ENCODE measurements at regions not wholly inside any gene's neighbourhood (a gene's known extent, or its start where the extent isn't known, plus 50 kb on each side); places are given as distances from the start of the nearest gene placed in this dataset.
"Not testable (repeated sequence)": the region's sequence is repeated elsewhere in the genome, so short reads cannot be mapped to it uniquely, and the experiment has no call there.

- no peak for DNase-seq
Observed at GRCh38 chr3:17865631-17866030, 123.2 kb upstream of the TBC1D5 start.

DNA sequence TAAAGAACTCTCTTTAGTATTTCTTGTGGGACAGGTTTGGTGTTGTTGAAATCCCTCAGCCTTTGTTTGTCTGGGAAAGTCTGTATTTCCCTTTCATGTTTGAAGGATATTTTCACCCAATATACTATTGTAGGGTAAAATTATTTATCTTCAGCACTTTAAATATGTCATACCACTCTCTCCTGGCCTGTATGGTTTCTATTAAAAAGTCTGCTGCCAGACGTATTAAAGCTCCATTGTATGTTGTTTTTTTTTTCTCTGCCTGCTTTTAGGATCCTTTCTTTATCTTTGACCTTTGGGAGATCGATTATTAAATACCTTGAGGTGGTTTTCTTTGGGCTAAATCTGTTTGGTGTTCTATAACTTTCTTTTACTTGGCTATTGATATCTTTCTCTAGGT is 119.0 kb upstream of the TBC1D5 start:
- DNase-seq = no peak

- not testable (repeated sequence) for DNase-seq
Observed at GRCh38 chr3:17860840-17861471, 118.5 kb upstream of the TBC1D5 start.

DNA sequence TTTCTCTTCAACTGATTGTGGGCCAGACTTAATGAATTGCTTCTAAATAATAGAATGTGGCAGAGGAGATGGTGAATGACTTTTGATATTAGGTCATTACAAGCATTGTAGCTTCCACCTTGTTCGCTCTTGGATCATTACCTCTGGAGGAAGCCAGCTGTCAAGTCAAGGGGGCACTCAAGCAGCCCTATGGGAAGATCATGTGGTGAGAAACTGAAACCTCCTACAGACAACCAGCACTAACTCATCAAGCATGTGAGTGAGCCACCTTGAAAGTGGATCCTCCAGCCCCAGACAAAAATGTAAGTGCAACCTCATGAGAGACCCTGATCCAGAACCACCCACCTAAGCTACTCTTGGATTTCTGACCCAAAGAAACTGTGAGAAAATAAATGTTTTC is 109.8 kb upstream of the TBC1D5 start:
- DNase-seq = peak; percentile 50

- DNase-seq = no peak
Observed at GRCh38 chr3:17850448-17850847, 108.0 kb upstream of the TBC1D5 start.

- no peak for DNase-seq
Observed at GRCh38 chr3:17848102-17848501, 105.7 kb upstream of the TBC1D5 start.

DNA sequence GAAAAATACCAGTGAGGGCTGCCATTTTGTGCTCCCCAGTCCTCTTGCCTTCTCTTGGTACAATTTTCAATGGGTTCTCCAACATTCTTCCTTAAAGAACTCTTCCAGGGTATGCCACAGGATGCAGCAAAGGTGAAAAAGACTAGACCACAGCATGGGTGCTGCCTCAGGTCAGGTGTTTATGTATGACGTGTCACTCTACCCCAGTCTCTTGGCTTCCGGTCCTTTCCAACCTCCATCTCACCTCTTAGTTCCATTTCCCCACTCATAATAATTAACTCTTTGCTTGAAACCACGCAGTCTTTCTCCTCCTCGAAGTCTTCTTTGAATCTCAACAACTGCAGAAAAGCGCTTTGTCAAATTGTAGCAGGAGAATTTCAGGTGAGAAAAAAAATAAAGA is 104.7 kb upstream of the TBC1D5 start:
- no peak for DNase-seq

DNA sequence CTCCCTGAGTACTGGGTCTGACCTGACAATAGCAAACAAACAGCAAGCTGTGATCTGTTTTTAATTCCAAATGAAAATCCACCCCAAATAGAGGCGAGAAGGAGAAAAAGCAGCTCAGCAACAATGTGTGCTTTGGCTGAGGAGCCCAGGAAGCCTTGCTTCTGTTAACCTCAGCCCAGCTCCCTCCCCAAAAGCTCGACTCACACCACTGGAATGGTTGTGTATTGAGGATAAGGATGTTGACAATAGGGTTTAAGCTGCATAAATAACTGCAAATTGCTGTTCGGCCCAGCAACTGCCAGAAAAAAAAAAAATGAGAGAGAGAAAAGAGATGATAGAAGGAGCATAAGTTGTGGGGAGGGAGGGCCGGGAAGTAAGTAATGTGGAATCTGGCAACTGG is 104.0 kb upstream of the TBC1D5 start:
- no peak for DNase-seq

GRCh38 chr3:17845026-17845812 is 102.8 kb upstream of the TBC1D5 start:
- DNase-seq = no peak

DNA sequence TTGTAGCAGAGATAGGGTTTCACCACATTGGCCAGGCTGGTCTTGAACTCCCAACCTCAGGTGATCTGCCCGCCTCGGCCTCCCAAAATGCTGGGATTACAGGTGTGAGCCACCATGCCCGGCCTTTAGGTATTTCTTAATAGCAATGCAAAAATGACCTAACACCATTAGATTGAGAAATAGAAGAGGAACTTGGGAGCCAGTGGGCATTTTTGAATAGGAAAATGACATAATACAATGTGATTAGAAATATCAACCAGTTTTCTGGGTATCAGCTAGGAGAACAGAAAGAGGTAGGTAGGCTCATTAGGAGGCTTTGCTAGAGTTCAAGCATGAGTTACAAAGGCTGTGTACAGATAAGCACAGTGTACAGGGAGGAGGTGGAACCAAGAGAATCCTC is 101.8 kb upstream of the TBC1D5 start:
- no peak for DNase-seq

GRCh38 chr3:17841190-17841828 is 98.9 kb upstream of the TBC1D5 start:
- peak; percentile 28 for DNase-seq

- DNase-seq = no peak
Observed at GRCh38 chr3:17840651-17841050, 98.2 kb upstream of the TBC1D5 start.

DNA sequence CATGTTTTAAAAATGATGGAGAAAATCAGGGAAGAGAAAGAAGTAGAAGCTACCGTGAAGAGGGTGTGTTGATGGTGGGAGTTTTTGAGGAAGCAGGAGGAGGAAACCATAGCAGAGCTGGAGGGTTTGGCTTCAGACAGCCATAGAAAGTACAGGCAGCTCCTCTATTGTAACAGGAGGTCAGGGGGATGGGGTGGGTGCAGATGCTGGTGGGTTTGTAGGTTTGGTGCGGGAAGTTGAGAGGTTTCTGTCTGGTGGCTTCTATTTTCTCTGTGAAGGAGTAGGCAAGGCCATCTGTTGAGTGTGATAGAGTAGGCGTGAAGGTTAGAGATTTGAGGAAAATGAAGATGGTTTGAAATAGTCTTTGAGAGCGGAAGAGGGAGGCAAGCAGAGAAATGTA is 97.7 kb upstream of the TBC1D5 start:
- no peak for DNase-seq

GRCh38 chr3:17836919-17837318 is 94.5 kb upstream of the TBC1D5 start:
- DNase-seq = no peak

DNA sequence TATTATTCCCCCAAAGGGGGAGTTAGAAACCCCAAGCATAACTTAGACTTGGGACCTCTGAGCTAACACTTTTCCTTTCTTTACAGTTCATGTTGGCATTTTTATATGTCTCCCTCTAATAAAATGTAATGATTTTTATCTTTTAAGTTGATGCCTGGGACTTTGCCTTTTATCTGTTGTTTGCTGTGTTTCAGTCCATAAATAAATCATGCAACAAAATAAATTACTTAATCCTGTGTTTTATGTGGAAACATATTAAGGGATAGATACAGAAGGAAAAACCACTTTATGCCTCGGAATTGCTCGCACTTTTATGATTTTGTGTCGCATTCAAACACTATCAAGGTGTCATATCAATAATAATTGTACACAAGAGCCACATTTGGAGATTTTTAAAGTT is 93.7 kb upstream of the TBC1D5 start:
- DNase-seq = no peak

DNA sequence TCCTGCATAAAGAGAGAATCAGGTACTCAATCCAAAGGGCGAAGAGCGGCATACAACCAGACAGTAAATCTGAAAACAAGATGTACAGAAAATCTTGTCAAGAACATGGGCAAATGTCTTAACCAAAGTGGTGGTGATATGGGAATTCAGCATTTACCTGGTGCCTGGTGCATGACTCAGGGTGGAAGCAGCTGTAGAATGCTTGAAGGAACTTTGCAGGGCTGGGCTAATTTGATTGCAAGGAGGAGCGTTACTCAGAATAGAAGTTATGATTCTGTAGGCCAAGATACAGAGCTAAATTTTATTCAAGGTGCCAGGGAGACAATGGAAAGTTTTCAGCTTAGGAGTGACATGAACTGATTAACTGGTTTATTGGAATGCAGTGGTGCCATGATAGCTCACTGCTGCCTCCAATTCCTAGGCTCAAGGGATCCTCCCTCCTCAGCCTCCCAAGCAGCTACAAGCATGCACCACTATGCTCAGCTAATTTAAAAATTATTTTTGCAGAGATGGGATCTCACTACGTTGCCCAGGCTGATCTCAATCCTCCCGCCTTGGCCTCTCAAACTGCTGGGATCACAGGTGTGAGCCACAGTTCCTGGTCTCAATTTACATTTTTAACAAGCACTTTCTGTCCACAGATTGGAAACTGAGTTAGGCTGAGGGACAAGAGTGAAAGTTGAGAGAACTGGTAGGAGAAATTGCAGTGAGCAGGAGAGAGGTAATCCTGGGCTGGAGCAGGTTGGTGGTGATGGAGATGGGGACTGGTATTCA is 91.5 kb upstream of the TBC1D5 start:
- DNase-seq = no peak

DNA sequence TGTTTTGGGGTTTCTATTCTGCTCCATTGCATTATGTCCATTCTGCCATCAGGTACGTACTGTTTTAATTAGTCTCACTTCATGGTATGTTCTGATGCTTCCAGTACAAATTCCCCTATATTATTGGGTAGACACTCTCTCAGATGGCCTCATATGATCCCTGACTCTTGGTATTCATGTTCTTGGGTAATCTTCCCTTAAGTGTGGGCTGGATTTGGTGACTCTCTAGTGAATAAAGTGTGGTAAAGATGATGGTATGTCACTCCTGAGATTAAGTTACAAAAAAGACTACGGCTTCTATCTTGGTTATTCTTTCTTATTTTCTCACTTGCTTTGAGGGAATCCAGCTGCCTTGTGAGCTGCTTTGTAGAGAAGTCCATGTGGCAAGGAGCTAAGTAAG is 89.6 kb upstream of the TBC1D5 start:
- no peak for DNase-seq

- DNase-seq = no peak
Observed at GRCh38 chr3:17831366-17831765, 88.9 kb upstream of the TBC1D5 start.

DNA sequence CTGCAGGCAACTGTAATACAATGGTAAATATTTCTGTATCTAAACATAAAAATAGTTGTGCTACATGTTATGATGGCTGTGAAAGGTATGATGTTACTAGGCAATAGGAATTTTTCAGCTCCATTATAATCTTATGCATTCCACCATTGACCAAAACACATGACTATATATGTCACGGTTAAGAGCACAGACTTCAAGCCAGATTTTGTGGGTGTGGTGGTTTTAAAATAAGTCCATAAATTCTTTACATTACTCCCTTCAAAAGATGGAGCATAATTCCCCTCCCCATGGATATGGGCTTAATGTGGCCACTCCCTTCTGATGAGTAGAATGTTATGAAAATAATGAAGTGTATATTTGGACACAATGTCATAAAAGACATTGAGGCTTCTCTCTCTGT is 88.4 kb upstream of the TBC1D5 start:
- DNase-seq = no peak

GRCh38 chr3:17828388-17828787 is 86.0 kb upstream of the TBC1D5 start:
- no peak for DNase-seq

DNA sequence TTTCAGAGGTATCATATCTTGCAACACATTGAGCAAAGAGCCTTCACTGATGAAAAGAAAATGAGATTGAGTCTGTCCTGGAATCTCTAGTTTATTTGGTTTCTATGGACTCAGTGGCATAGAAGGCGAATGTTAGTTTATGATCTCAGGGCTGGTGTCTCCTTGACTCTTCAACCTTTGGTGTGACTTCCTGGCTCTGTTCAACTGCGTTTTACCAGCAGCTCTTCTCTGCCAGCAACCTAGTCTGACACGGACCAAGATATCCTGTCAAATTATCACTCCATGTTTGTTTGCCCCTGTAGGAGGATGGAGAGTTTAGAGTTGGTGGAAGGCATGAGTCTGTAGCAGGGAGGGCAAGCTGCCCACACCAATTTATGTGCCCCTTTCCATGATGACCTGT is 82.9 kb upstream of the TBC1D5 start:
- no peak for DNase-seq

DNA sequence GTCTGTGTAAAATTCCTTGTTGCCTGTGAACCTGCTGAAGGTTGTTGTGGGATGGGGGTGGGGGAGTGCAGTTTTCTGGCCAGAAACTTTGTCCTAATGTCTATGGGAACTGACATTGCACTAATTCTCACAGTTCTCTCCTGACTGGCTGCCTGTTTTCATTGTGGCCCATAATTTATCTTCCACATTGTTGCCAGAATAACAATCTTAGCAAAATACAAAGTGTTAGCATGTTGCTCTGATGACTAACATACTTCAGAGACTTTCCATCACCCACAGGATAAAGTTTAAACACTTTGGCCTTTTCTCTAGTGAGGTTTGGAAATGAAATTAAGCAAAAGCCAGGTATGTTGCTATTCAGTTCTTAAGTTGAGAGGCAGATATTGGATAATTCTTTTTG is 81.4 kb upstream of the TBC1D5 start:
- no peak for DNase-seq

DNA sequence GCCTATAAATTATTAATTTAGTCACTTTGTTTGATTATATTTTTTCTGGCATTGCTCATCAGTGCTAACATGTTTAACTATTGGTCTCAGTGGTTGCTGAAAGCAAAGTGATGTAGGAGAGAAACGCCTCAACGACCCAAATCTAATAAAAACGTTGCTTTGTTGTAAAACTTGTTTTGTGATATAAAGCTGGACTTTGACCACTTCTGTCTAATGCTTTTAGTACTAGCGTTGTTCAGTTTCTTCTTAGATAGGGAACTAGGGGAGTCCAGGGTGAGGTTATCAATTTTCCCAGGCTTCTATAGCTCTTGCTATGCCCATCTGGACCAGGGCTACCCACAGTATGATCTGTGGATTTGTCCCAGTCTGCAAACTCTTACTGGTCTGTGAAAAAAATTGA is 80.6 kb upstream of the TBC1D5 start:
- no peak for DNase-seq

DNA sequence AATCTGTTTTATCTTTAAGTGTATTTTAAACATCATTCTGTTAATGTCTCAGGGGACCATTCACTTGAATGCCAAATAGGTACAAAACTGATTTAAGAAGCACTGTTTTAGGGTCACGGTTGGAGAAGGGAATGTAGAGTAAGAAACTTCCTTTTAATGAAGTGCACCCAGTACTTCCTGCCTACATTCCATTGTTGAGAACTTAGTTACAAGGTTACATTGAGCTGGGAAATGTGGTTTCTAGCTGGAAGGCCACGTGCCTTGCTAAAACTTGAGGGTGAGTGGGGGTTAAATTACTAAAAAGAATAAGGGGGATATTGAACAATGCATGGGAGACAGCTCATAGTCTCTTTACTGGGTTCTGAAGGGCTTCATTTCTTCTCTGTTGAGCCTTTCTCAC is 78.3 kb upstream of the TBC1D5 start:
- DNase-seq = no peak

Measured in NCI-H2171 treated with DMSO at 0.1 percent for 48 hours (cell line).